NCI-H510A (cell line): ENCODE measurements at regions not wholly inside any gene's neighbourhood (a gene's known extent, or its start where the extent isn't known, plus 50 kb on each side); places are given as distances from the start of the nearest gene placed in this dataset.
"Not testable (repeated sequence)": the region's sequence is repeated elsewhere in the genome, so short reads cannot be mapped to it uniquely, and the experiment has no call there.

Source experiments
- DNase-seq: peaks from one replicate; lab custom pipeline; 2025; lab: John Stamatoyannopoulos, UW

DNA sequence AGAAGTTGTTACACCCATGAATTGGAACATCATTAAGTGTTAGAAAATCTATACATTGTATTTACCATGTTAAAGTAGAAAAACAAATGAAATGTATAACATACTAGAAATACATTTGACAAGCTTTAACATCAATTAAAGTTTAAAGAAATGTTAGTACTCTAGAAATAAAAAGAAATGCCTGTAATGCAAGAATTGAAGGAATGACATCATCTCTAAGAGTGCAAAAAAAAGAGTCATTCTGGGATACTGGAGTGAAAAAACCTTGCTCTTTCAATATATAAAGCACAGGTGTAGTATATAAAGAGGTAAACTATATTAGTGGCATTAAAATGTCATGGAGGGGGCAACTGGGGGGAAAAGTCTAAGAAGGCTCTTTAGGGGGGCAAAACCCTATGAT is 210.8 kb upstream of the PLD5 start:
- no peak for DNase-seq

DNA sequence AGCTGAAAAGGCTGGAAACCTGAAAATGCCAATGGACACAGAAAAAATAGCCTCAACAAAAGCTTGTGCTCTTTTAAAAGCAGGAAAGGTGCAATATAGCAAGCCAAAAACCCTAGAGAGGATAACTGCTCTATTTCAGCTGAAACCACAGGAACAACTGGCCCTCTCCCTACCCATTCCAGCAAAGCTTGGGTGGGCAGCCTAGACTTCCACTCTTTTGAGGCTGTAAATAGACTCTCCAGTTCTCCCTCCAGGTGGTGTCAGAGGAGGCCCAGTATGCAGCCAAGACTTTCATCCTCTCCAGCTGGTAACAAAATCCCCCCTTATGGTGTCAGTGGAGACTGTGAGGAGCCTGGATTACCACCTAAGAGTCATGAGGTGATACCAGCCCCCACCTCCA is 206.9 kb upstream of the PLD5 start:
- DNase-seq, result no peak

DNA sequence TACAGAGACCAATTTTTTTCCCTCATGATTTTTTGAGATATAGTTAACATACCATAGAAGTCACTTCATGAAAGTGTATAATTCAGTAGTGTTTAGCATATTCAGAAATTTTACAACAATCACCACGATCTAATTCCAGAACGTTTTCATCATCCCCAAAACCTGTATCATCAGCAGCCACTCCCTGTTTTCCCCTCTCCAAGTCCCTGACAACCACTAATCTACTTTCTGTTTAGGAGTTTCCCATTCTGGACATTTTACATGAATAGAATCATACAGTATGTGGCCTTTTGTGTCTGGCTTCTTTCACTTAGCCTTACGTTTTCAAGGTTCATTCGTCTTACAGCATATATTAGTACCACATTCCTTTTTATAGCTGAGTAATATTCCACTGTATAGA is 204.2 kb upstream of the PLD5 start:
- no peak for DNase-seq

DNA sequence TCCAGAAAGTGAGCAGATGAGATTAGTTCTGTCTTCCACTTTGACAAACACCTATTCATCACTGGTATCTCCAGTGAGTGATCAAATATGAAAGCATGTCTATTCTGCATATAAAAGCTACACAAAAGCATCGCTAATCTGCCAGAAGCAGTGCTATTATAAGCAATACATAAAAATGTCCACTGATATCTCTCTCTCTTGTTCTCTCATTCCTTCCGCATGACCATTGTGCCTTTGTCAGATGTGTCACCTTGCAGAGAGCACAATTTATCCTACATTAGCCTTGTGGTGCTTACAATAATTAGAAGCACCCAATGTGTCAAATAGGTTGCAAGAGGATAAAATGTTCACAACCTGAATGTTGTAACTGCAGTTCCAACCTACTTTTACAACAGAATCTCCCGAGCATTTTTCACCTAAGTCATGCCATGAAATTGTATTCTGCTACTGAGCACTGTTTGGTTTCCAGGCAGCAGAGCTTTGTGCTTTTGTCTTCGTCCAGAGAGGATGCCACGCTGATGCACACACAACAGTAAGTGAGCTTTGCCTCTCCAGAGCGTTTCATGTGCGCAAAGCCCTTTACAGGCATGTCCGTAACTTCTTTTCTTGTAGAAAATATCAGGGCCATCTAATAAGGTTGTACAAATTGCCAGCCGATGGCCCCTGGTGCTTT is 198.7 kb upstream of the PLD5 start:
- no peak for DNase-seq

DNA sequence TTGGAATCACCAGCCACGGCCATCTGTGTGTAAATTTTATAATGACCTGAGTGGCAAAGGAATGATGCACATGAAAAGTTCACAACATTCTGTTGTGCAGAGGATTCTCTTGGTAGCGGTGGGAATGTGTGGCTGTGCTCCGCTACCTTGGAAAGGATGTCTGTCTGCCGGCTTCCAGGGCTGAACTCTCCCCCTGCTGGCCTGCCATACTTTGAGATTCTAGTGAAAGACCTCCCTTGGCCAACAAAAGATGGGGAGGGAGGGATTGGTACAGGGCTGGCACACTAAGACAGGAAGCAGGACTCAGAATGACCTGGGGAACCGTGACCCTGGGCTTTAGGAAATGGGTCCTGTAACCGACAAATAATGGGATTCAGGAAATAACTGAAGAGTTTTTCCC is 194.5 kb upstream of the PLD5 start:
- DNase-seq, result no peak

DNA sequence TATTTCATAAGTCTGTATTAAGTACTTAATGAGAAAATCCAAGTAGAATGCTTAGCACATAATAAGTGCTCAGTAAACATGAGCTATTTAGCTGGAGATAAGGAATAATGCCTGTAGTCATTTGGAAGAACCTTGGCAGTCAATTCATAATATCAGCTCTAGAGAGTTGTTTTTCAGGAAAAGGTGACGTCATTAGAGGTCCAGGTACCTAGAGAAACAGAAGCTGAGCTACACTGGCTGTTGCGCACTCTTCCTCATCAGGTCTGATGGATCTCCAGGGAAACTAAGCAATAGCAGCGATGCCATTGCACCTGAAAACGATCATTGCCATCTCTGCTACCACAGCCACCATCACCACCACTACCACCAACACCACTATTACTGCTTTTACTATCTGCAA is 187.8 kb upstream of the PLD5 start:
- no peak for DNase-seq

DNA sequence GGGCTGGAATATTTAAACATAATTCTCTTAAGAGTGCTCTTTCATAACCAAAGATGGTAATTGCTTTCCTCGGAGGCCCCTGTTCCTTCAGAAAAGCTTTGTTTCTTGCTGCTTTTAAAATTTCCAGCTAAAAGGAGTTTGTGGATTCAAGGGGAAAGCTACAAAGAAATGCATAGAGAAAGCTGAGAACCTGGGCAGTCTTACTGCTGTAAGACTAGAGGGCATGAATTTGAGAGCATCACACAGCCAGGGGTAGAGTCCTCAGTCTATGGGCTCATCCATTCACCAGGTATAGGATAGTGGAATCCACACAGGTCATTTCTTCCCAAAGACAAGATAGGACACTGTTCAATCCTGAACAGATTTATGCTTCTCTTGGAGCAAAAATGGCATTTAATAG is 186.3 kb upstream of the PLD5 start:
- no peak for DNase-seq

DNA sequence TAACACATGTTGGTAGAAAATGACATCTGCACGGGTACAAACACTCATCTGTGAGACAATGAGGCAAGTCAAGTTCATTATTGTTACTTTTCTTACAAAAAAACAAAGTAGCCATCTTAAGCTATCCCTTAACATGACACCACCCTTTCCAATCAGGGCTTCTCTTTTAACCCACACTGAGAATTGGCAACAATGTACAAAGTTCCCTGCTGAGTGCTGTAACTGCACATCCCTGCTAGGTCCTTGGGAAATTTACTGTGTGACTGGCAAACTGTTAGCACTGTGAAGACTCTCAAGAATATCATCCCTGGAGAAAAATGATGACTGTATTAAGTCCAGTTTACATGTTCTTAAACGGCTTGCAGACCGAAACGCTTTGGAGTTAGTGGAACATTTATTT is 185.8 kb upstream of the PLD5 start:
- DNase-seq, result no peak

DNA sequence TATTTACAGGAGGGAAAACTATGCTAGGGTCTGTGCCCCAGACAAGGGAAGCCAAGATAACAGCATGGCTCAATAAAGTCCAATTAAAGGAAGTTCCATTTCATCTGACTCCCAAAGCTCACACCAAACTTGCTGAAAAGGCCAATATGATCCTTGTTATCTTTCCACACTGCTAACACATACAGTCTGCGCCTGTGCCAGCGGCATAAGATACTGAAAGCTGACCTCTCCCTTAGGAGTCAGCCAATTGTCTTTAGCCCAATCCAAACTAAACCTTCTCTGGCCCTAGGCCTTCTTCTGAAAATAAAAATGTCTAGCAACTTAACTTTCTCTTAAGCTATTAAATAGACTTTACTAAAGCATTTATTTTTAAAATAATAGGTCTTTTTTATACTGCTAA is 179.0 kb upstream of the PLD5 start:
- DNase-seq, result no peak

DNA sequence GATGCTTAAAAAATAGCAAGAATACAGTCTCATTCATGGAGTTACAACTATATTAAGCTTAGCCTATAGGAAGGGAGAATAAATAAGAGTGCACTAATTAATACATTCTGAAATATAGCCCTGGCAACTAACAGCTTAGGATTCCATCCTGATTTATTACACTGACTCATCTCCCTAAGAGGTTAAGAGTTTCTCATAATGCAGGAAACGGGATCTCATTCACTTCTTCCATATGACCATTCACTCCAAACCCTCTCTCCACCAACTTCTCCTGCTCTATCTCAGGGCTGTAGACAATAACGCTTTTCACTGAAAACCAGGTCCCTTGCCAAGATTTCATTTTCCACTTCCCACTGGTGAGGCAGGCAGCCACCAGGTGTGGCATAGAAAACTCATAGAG is 168.5 kb upstream of the PLD5 start:
- no peak for DNase-seq

DNA sequence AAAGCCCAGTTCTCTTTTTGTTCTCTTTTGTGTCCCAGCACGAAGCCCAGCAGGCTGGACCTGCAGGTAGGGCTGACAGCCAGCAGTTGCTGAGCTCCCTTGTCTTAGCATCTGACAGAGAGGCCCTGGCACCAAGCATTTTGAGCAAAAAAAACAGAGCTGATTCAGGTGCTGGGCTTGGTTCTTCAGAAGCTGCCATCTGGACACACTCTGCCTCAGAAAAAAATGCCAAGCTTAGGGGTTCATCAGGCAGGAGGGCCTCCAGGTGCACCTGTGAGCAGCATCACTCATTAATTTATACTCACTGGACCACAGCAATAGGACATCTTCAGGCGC is 167.1 kb upstream of the PLD5 start:
- DNase-seq, result no peak

DNA sequence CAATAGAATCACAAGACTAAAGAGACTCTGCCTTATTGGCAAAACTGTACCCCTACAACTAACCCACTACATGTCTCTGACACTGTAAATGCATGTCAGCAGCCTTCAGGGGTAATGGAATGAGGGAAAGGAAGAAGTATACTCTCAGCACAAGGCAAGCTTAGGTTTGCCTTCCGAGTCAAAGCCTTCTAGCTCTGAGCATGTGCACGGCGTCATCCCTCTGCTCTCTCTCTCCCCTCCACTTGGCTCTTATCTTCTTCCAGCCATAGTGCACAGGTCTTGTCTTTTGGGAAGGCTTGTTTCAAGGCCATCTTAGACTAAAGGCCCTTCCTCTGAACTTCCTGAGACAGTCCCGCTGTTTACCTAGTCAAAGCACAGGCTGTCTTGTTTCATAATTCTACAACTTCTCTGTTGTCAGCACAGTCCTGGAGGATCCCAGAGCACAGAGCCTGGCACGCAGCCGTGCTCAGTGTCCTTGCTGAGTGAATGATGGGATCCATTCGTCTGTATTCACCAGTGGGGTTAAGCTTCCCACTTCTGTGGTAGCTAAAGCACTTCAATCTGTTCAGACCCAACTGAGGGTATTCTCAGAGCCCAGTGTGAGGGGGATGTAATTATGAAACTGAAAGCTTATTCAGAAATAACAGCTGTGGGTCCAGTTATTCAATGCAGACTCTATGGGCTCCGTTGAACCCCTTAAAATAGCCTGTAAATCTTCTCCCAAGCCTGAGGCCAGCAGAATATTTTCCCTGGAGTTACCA is 166.5 kb upstream of the PLD5 start:
- no peak for DNase-seq

DNA sequence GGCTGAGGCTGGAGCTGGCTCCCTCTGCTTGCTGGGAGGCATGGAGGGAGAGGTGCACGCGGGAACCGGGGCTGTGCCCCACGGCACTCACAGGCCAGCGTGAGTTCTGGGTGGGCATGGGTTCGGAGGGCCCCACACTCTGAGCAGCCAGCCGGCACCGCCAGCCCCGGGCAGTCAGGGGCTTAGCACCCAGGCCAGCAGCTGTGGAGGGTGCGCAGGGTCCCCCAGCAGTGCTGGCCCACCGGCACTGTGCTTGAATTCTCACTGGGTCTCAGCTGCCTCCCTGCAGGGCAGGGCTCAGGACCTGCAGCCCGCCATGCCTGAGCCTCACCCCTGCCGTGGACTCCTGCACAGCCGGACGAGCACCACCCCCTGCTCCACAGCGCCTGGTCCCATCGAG is 164.9 kb upstream of the PLD5 start:
- no peak for DNase-seq

DNA sequence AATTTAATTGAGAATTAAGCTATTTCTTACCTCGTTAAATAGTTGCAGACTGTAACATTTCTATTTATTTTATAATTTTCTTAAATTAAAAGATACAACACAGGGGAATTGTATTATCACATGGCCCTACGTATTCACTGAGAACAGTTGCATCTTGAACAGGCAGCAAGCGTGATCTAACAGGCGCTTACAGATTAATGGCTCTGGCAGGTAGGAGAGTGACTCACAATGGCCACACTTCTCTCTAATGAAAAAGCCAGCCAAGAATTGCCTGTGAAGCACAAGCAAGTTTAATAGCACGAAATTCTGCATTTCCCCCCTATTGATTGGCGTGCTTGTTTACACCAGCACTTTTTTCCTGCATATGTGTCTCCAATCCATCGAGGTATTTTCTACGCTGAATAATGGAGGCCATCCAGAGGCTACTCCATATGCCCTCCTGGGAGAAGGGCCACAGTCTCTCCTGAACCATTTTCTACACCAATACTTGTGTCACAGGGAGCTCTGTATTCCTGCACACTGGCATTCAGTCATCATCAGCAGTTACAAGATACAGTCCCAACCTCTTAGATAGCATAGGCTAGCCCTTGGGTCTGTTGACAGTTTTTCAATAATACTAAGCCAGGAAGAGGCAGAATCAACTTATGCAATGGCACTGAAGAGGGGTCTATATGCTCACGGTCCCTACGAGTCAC is 150.6 kb upstream of the PLD5 start:
- DNase-seq, result no peak

DNA sequence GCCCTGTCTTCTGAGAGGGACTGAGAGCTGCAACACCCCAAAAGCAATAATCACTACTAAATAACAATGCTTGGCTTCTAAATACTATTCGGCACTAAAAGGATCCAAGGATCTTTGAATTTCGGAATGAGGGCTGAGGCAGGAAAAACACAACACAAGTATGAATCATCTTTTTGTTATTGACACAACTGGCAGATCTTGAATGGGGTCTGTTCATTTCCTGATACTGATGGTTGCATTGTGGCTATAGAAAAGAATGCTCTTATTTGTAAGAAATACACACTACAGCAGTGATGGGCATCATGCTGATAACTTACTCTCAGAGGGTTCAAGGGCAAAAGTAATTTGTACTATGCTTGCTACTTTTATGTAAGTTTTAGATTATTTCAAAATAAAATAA is 149.2 kb upstream of the PLD5 start:
- no peak for DNase-seq

DNA sequence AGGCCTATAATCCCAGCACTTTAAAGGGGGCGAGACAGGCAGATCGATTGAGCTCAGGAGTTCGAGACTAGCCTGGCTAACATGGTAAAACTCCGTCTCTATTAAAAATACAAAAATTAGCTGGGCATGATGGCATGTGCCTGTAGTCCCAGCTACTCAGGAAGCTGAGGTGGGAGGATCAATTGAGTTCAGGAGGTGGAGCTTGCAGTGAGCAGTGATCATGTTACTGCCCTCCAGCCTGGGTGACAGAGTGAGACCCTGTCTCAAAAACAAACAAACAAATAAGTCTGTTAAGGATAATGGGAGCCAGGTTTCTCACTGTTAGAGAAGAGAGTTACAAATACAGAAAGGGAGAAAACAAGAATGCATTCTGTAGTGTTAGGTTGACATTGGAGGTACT is 148.7 kb upstream of the PLD5 start:
- not testable (repeated sequence) for DNase-seq

DNA sequence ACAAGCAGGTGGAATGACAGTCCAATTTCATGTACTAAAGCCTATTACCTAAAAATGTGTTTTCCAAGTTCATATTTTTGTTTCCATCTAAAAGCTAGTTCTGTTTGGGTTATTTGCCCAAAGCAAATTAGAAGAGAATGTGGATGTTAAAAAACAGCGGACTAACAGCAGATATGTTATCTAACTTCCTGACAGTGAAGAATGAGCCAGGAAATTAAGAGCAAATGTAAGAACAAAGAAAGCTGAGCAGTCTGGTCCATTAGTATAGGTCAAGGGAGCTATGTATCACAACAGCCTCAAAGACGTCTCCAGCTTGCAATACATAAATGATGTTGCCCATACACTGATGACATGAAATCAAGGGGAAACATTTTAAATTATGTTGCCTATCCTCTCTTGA is 145.5 kb upstream of the PLD5 start:
- no peak for DNase-seq

DNA sequence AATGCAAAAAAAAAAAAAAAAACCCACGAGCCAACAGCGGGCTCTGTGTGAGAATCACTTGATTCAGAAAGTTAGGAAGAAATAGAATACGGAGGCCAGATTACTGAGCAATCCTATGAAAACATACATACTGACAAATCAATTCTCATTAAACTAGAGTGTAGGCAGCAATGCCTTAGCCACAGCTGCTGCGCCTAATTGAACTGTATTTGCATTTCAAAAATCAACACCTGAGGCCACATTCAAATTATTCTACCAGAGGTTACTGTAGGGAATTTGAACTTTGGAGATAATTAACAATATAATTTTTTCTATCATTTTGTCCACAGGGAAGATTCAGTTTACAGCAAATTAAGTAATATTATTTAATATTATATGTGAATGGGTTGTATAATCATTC is 138.4 kb upstream of the PLD5 start:
- DNase-seq, result no peak

DNA sequence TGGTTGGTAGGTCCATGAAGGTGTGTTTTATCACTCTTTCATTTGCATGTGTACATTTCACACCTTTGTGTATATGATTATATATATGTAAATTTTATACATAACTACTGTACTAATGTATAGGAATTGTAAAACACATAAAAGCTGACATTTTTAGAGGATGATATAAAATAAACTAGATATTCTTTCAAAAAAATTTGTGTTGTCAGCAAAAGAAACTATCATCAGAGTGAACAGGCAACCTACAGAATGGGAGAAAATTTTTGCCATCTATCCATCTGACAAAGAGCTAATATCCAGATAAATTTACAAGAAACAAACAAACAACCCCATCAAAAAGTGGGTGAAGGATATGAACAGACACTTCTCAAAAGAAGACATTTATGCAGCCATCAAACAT is 129.3 kb upstream of the PLD5 start:
- DNase-seq, result not testable (repeated sequence)

DNA sequence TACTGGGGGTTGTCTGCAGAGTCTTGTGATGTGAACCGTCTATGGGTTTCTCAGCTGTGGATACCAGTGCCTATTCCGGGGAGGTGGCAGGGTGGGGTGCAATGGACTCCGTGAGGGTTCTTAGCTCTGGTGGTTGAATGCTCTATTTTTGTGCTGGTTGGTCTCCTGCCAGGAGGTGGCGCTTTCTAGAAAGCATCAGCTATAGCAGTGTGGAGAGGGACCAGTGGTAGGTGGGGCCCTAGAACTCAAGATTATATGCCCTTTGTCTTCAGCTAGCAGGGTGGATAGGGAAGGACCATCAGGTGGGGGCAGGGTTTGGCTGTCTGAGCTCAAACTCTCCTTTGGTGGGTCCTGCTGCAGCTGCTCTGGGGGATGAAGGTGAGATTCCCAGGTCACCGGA is 127.3 kb upstream of the PLD5 start:
- no peak for DNase-seq

DNA sequence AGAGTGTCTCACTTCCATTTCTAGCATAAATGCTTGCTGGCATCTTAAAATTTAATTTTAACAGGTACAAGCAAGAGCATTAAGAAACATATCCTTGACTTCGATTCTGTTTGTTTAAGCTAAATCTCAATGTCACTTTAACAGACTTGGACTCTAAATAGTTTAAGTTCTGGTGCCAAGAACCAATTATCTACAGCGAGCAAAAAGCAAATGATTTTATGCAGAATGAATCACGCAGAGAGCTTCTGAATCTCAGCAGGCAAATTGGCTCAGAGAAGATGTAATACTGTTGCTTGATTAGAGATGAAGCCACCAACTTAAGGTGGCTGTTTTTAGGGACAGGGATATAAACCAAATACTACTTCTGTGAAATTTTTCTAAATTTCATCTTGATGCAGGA is 117.0 kb upstream of the PLD5 start:
- DNase-seq, result no peak

DNA sequence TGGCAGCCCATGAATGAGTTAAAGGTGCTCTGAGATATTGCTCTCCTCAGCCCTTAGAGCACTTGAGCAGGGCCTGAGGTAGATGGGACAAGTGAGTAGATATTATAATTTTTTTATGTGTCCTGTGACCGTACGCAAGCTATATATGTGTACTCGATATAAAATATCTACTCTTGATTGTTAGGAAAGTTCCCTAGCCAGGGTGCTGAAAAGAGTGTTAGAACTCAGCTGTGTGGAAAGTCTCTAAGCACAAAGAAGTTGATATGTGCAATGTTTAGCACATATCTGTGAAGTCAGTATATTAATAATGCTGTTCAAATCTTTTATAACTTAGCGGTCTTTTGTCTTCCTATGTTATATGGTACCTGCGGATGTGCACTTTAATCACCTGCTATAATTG is 114.6 kb upstream of the PLD5 start:
- DNase-seq, result no peak

DNA sequence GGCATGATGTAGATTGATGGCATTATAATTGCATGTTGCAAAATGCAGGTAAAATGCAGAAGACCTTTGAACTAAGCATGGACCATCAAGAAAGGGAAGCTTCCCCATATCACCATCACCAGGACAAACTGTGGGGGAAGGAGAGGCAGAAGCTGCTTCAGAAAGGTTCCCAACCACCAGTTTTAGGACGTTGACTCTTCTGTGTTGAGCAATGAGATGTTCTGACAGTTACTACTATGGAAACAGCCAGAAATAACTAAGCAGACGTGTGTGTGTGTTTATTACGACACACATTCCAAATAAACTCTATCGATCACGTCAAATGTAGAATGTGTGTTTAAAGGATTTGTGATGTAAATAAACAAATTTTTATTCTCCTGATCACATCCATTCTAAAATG is 110.2 kb upstream of the PLD5 start:
- DNase-seq, result no peak

DNA sequence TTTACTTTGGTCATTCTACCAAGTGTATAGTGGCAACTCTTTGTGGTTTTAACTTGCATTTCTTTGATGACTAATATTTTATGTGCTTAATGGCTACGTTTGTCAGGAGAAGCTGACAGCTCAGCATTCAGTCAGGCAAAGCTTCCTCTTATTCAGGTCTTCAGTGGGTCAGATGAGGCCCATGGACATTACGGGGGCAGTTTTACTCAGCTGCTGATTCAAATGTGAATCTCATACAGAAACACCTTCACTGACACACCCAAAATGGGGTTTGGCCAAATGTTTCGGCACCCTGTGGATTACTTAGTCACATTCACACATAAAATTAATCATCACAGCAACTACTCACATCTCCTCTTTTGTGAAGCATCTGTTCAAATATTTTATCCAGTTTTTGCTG is 104.9 kb upstream of the PLD5 start:
- no peak for DNase-seq
